Common myeloid progenitor, CD34-positive (primary cell): ENCODE measurements at regions not wholly inside any gene's neighbourhood (a gene's known extent, or its start where the extent isn't known, plus 50 kb on each side); places are given as distances from the start of the nearest gene placed in this dataset.

ENCODE experiments used
- CTCF ChIA-PET: fragments of 350-600 bp; sonication (Branson Sonifier 250); formaldehyde crosslinking; loops from one replicate; lab custom pipeline; 2021; ENCODE audit warnings: antibody characterized with exemption; lab: Charles Lee
- POLR2A ChIA-PET: fragments of 350-600 bp; sonication (Branson Sonifier 250); formaldehyde crosslinking; loops from one replicate; lab custom pipeline; 2021; ENCODE audit warnings: antibody characterized with exemption; lab: Charles Lee
- DNase-seq, 3 donors: peaks; one replicate each; pipeline versions ENCODE4 v3.0.0 to v3.0.0-alpha.2; 2013
- H3K27ac ChIP-seq, 2 experiments: 1 replicate in 1 of 2; 2 replicates in 1 of 2; pipeline ENCODE4 v1.7.0; 2013; ENCODE audit warnings: inconsistent platforms in 2 of 2, low read length in 2 of 2, mild to moderate bottlenecking in 2 of 2, low read depth in 1 of 2, moderate library complexity in 1 of 2; ENCODE audit not compliant: severe bottlenecking in 2 of 2, insufficient read depth in 1 of 2, poor library complexity in 1 of 2
- H3K27me3 ChIP-seq, 5 experiments: replicated peaks in 2 of 5; 1 replicate in 3 of 5; 2 replicates in 2 of 5; pipeline versions ENCODE4 v1.6.1 to v1.7.0; 2013; ENCODE audit warnings: low read length in 4 of 5, mild to moderate bottlenecking in 2 of 5, moderate library complexity in 2 of 5, inconsistent platforms in 1 of 5; ENCODE audit not compliant: insufficient read depth in 5 of 5, control insufficient read depth in 4 of 5
- H3K36me3 ChIP-seq, 4 experiments: 1 replicate in 2 of 4; 2 replicates in 2 of 4; pipeline versions ENCODE4 v1.6.1 to v1.7.0; 2013; ENCODE audit warnings: low read length in 3 of 4, control low read depth in 1 of 4, mild to moderate bottlenecking in 1 of 4; ENCODE audit not compliant: control insufficient read depth in 4 of 4, insufficient read depth in 4 of 4
- H3K4me1 ChIP-seq, 4 experiments: 1 replicate in 3 of 4; 2 replicates in 1 of 4; pipeline versions ENCODE4 v1.6.1 to v1.7.1; 2013; ENCODE audit warnings: low read length in 3 of 4, mild to moderate bottlenecking in 3 of 4, control low read depth in 1 of 4, inconsistent platforms in 1 of 4, moderate library complexity in 1 of 4; ENCODE audit not compliant: control insufficient read depth in 4 of 4, insufficient read depth in 4 of 4; ENCODE audit errors: control extremely low read depth in 1 of 4
- H3K4me3 ChIP-seq, 7 experiments: 1 replicate in 4 of 7; 2 replicates in 3 of 7; pipeline versions ENCODE4 v1.5.1 to v1.7.0; 2013; ENCODE audit warnings: mild to moderate bottlenecking in 7 of 7, low read length in 6 of 7, moderate library complexity in 6 of 7, inconsistent platforms in 2 of 7, low read depth in 2 of 7, control low read depth in 1 of 7; ENCODE audit not compliant: insufficient read depth in 4 of 7, control insufficient read depth in 1 of 7; ENCODE audit errors: extremely low read depth in 1 of 7
- H3K9me3 ChIP-seq, 5 experiments: 1 replicate in 4 of 5; 2 replicates in 1 of 5; pipeline versions ENCODE4 v1.6.1 to v1.7.1; 2013; ENCODE audit warnings: low read length in 4 of 5, mild to moderate bottlenecking in 2 of 5, inconsistent platforms in 1 of 5, low read depth in 1 of 5, moderate library complexity in 1 of 5; ENCODE audit not compliant: control insufficient read depth in 4 of 5, insufficient read depth in 2 of 5; ENCODE audit errors: control extremely low read depth in 1 of 5
- WGBS: methylation state at CpG from one replicate; pipeline ENCODE4 v1.1.5; 2013; ENCODE audit not compliant: insufficient coverage; 5-methylcytosine and 5-hydroxymethylcytosine counted together

GRCh38 chr4:132981611-132982010, 167.5 kb upstream of the PCDH10 start:
- Histone ChIP-seq H3K4me1 (no peaks in the 10 kb centered on the region), H3K27ac (no peak overlapping the region), H3K27me3 (no peaks in the 10 kb centered on the region), H3K4me3 (no peak overlapping the region), H3K9me3 (no peaks in the 10 kb centered on the region), H3K36me3 (no peaks in the 10 kb centered on the region)
- 100% methylated on average over 1 of the region's 1 CpG for WGBS
- CTCF ChIA-PET = no interaction called here
- POLR2A ChIA-PET = no interaction called here
- no peak for DNase-seq

DNA sequence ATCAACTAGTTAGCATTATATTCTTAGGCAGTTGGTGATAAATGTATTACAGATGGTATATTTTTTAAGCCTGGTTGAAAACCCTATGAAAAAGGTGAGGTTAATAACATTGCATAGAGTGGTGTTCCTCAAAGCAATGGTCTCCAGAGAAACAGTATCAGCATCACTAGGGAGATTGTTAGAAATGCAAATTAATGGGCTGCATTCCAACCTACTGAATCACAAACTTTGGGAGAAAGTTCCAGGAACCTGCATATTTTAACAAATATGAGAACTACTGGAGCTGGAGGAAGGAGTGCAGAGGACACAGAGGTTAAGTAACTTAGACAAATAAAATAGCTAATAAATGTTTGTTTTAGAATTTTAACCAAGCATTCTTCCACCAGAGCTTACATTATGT, 166.9 kb upstream of the PCDH10 start:
- CTCF ChIA-PET = no interaction called here
- no peak overlapping the region for H3K27ac ChIP-seq
- POLR2A ChIA-PET = no interaction called here
- no peaks in the 10 kb centered on the region for H3K27me3 ChIP-seq
- no peaks in the 10 kb centered on the region for H3K36me3 ChIP-seq
- DNase-seq = no peak
- no peaks in the 10 kb centered on the region for H3K9me3 ChIP-seq
- no peak overlapping the region for H3K4me3 ChIP-seq
- H3K4me1 ChIP-seq = no peaks in the 10 kb centered on the region

- ChIA-PET CTCF (no interaction called here), POLR2A (no interaction called here)
- Histone ChIP-seq H3K36me3 (no peaks in the 10 kb centered on the region), H3K27ac (no peak overlapping the region), H3K4me1 (no peaks in the 10 kb centered on the region), H3K9me3 (no peaks in the 10 kb centered on the region), H3K27me3 (no peaks in the 10 kb centered on the region), H3K4me3 (no peak overlapping the region)
- DNase-seq = no peak
Measured at GRCh38 chr4:132991111-132991510, 158.0 kb upstream of the PCDH10 start.

- Histone ChIP-seq H3K4me1 (no peaks in the 10 kb centered on the region), H3K27ac (no peak overlapping the region), H3K36me3 (no peaks in the 10 kb centered on the region), H3K4me3 (no peak overlapping the region), H3K9me3 (no peaks in the 10 kb centered on the region), H3K27me3 (no peaks in the 10 kb centered on the region)
- 100% methylated on average over 1 of the region's 2 CpGs for WGBS
- ChIA-PET CTCF (interaction anchor here (1.5 kb wide), 1 partner anchor 8 kb away, joined by 4 read pairs; no protein-coding TSS in a partner anchor), POLR2A (no interaction called here)
- no peak for DNase-seq
Measured at GRCh38 chr4:132992686-132993085, 156.4 kb upstream of the PCDH10 start.

GRCh38 chr4:132998585-132999230, 150.4 kb upstream of the PCDH10 start:
- H3K27ac ChIP-seq = no peak overlapping the region
- no peaks in the 10 kb centered on the region for H3K27me3 ChIP-seq
- H3K36me3 ChIP-seq = no peaks in the 10 kb centered on the region
- peaks cover 0 to 2% (median 0%) of the 10 kb centered on the region in 5 experiments for H3K9me3 ChIP-seq
- CTCF ChIA-PET = no interaction called here
- no CpG with 5 or more reads among the region's 2 CpGs for WGBS
- POLR2A ChIA-PET = no interaction called here
- H3K4me3 ChIP-seq = no peak overlapping the region
- H3K4me1 ChIP-seq = peaks cover 0 to 16% (median 0%) of the 10 kb centered on the region in 4 experiments
- no peak for DNase-seq

GRCh38 chr4:133000012-133000411, 149.1 kb upstream of the PCDH10 start:
- WGBS = 0% methylated on average over 1 of the region's 3 CpGs
- Histone ChIP-seq H3K27ac (peak overlapping the region in 1 of 2 experiments; percentile 45), H3K9me3 (peaks cover 0 to 2% (median 0%) of the 10 kb centered on the region in 5 experiments), H3K27me3 (no peaks in the 10 kb centered on the region), H3K4me3 (no peak overlapping the region), H3K36me3 (no peaks in the 10 kb centered on the region), H3K4me1 (peaks cover 0 to 16% (median 0%) of the 10 kb centered on the region in 4 experiments)
- ChIA-PET POLR2A (no interaction called here), CTCF (no interaction called here)
- peak; percentile 3 to 89 (median 57) for DNase-seq

DNA sequence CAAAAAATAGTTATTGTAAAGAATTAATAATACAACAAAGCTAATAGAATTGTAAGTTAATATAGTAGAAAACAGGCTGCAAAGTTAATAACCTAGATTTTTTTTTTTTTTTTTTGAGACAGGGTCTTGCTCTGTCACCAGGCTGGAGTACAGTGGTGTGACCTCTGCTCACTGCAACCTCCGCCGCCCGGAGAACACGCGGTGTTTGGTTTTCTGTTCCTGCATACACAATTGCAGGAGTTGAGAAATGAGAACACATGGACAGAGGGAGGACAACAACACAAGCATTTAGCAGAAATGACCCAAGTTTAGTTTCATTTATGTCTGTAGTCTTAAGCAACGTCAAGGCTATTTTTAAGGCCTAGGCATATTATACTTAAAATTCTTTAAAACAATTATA, 145.9 kb upstream of the PCDH10 start:
- no peak overlapping the region for H3K27ac ChIP-seq
- no peaks in the 10 kb centered on the region for H3K36me3 ChIP-seq
- no CpG with 5 or more reads among the region's 6 CpGs for WGBS
- CTCF ChIA-PET = interaction anchor here (0.6 kb wide), 1 partner anchor 33 kb away, joined by 3 read pairs; no protein-coding TSS in a partner anchor
- DNase-seq = no peak
- H3K9me3 ChIP-seq = peaks cover 0 to 3% (median 0%) of the 10 kb centered on the region in 5 experiments
- no peaks in the 10 kb centered on the region for H3K27me3 ChIP-seq
- POLR2A ChIA-PET = no interaction called here
- no peak overlapping the region for H3K4me3 ChIP-seq
- peaks cover 0 to 16% (median 0%) of the 10 kb centered on the region in 4 experiments for H3K4me1 ChIP-seq
